Muscle of leg (tissue), 3 donors: ENCODE measurements at regions not wholly inside any gene's neighbourhood (a gene's known extent, or its start where the extent isn't known, plus 50 kb on each side); places are given as distances from the start of the nearest gene placed in this dataset.

ENCODE experiments used
- DNase-seq: peaks from one replicate; pipeline ENCODE4 v3.0.0; 2013
- H3K27ac ChIP-seq: one replicate; pipeline ENCODE4 v1.5.1; 2013; ENCODE audit warnings: mild to moderate bottlenecking, low read length, control low read depth
- H3K27me3 ChIP-seq: one replicate; pipeline ENCODE4 v1.6.1; 2013; ENCODE audit warnings: low read length; ENCODE audit not compliant: control insufficient read depth, insufficient read depth
- H3K36me3 ChIP-seq: one replicate; pipeline ENCODE4 v1.6.1; 2013; ENCODE audit warnings: low read length; ENCODE audit not compliant: control insufficient read depth, insufficient read depth
- H3K4me1 ChIP-seq: one replicate; pipeline ENCODE4 v1.6.1; 2013; ENCODE audit warnings: low read length; ENCODE audit not compliant: control insufficient read depth, insufficient read depth
- H3K4me3 ChIP-seq: one replicate; pipeline ENCODE4 v1.5.1; 2013; ENCODE audit warnings: low read length, control low read depth
- H3K9me3 ChIP-seq: replicated peaks from 2 replicates; pipeline ENCODE4 v1.6.1; 2013; ENCODE audit warnings: low read depth, low read length; ENCODE audit not compliant: control insufficient read depth
- WGBS: methylation state at CpG from one replicate; pipeline ENCODE4 v1.1.5; 2013; ENCODE audit warnings: missing lambda C conversion rate; ENCODE audit not compliant: insufficient coverage; 5-methylcytosine and 5-hydroxymethylcytosine counted together

DNA sequence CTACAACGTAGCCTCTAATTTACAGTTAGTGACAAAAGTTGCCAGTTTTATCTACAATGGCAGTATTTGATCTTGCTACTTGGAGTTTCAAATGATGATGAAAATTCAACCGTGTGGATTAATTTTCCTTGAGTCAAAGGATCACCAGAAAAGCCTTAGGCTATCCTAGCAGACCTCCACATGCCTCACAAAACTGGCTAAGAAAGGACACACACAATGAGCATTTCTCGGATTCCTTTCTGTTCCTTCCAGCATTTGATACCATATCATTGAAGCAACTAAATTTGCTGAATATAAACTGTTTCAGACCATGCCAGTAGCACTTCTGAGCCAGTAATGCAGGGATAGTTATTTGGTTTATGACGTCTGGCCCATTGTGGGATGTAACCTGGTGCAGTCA is 587.4 kb upstream of the MDFIC2 start:
- H3K4me1 ChIP-seq = no peaks in the 10 kb centered on the region
- no peaks in the 10 kb centered on the region for H3K9me3 ChIP-seq
- WGBS = 80% methylated on average over 1 of the region's 4 CpGs
- H3K27ac ChIP-seq = no peak overlapping the region
- H3K4me3 ChIP-seq = no peak overlapping the region
- H3K36me3 ChIP-seq = no peaks in the 10 kb centered on the region
- no peak for DNase-seq
- no peaks in the 10 kb centered on the region for H3K27me3 ChIP-seq

DNA sequence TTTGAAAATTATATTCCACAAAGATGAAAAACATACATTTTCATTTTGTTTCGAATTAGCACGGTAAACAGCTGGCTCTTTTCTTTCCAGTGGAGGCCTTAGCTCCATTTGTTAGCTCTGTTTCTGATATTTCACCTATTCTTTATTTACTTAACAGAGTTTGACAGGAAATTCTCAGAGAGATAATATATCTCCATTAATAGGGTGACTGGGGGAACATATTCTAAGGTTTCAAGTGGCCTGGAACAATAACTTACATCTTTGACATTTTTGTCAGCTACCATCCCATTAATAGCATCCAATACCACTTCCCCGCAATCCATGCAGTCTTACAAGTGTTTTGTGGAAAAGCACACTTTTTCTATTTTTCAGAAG is 577.6 kb upstream of the MDFIC2 start:
- no peak for DNase-seq
- Histone ChIP-seq H3K27ac (no peak overlapping the region), H3K9me3 (no peaks in the 10 kb centered on the region), H3K4me1 (no peaks in the 10 kb centered on the region), H3K27me3 (no peaks in the 10 kb centered on the region), H3K4me3 (no peak overlapping the region), H3K36me3 (no peaks in the 10 kb centered on the region)
- no CpG with 5 or more reads among the region's 3 CpGs for WGBS

DNA sequence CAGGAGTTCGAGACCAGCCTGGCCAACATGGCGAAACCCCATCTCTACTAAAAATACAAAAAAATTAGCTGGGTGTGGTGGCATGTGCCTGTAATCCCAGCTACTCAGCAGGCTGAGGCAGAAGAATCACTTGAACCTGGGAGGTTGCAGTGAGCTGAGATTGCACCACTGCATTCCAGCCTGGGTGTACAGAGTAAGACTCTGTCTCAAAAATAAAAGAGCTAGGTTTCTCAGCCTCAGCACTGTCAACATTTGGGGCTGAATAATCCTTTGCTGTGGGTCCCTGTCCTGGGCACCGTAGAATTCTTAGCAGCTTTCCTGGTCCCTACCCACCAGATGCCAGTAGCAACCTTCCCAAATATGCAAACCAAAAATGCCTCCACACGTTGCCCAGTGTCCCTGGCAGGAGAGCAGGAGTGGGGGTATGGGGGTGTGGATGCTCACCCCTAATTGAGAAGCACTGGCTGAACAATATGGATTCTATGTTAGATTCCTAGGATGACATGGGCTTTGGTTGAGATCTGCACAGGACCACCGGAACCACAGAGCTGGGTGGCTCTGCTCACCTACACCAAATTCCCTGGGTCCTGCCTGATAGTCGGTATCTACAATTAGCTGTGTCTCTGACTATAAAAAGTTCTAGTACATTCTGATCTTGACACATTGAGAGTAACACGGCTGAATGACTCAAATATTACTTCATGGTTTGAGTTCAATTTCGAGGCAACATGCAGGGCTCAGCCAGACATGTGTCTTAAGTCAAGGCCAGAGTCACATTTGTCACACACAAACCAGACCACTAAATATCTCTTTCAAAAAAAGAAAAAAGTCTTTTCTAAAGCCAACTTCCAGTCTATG is 577.0 kb upstream of the MDFIC2 start:
- no peaks in the 10 kb centered on the region for H3K36me3 ChIP-seq
- H3K4me3 ChIP-seq = no peak overlapping the region
- DNase-seq = no peak
- no peaks in the 10 kb centered on the region for H3K27me3 ChIP-seq
- H3K4me1 ChIP-seq = no peaks in the 10 kb centered on the region
- WGBS = 38% methylated on average over 2 of the region's 8 CpGs
- H3K27ac ChIP-seq = no peak overlapping the region
- H3K9me3 ChIP-seq = no peaks in the 10 kb centered on the region

DNA sequence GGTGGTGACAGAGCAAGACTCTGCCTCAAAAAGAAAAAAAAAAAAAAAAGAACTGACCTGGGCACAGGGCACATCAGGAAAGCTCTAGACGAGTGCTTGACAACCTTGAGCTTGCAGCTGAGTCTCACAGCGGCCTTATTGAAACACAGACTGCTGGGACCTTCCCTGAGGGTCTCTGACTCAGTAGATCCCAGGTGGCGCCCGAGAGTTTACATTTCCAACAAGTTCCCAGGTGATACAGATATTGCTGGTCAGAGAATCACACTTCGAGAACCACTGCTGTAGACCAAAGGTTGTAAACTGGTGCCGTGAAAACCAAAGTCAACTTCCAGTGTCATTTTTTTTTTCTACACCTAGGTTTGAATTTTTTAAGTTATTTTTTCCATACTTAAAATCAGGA is 573.2 kb upstream of the MDFIC2 start:
- WGBS = 88% methylated on average over 5 of the region's 6 CpGs
- H3K9me3 ChIP-seq = no peaks in the 10 kb centered on the region
- no peak overlapping the region for H3K27ac ChIP-seq
- H3K27me3 ChIP-seq = no peaks in the 10 kb centered on the region
- DNase-seq = no peak
- no peaks in the 10 kb centered on the region for H3K36me3 ChIP-seq
- peaks cover 3% of the 10 kb centered on the region for H3K4me1 ChIP-seq
- no peak overlapping the region for H3K4me3 ChIP-seq

DNA sequence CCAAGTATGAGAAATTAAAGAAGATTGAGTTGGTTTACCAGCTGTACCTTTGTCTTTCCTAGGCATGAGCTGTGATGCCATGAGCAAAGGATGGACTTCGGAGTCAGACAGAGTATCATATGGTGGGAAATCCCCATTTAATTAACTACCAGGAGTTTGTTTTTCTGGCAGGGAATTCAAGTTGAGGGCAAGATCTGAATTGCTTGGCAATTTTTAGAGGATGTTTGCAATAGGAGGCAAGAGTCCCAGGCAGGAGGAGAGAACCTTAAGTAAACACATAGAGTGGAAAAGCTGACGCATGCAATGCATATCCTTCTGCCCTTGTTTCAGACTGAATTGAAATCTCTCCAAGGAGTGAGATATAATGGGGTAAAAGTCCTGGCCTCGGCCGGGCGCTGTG is 569.7 kb upstream of the MDFIC2 start:
- H3K4me3 ChIP-seq = no peak overlapping the region
- DNase-seq = no peak
- H3K4me1 ChIP-seq = peaks cover 3% of the 10 kb centered on the region
- no peaks in the 10 kb centered on the region for H3K27me3 ChIP-seq
- no peaks in the 10 kb centered on the region for H3K9me3 ChIP-seq
- no CpG with 5 or more reads among the region's 5 CpGs for WGBS
- H3K27ac ChIP-seq = no peak overlapping the region
- H3K36me3 ChIP-seq = no peaks in the 10 kb centered on the region

DNA sequence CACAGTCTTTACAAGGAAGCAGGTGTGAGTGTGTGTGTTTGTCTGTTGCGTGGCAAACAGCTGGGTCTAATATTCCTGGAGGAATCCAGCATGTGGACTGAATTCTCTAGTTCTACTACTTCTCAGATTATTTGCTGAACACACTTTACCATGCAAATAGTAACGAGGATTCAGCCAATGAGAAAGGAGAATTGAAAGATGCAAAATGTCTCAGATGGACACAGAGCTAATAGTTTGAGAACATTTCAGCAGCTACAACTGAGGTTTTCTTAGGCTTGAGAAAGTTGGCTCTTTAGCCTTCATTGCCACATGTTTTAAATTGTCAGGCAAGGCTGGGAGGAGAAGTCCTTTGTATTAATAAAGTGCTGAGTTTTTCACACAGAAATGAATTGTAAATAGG is 568.0 kb upstream of the MDFIC2 start:
- no CpG with 5 or more reads among the region's 2 CpGs for WGBS
- DNase-seq = peak; percentile 71

DNA sequence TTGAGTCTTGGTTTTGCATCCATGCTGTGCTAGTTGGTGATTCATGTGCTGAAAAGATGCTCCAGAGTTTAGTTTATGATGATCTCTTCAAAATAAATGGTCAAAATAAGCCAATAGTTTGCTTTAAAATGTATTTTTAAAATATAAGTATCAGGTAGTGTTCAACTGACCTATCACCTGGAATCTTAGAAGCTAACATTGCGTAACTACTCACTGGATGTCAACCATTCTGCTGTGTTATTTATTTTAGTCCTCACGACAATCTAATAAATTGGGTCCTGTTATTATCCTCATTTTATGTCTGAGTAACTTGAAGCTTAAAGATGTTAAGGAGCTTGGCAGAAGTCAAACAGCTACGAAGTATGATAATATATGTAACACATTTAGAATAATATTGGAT is 563.7 kb upstream of the MDFIC2 start:
- H3K27me3 ChIP-seq = no peaks in the 10 kb centered on the region
- no peak for DNase-seq
- peaks cover 3% of the 10 kb centered on the region for H3K4me1 ChIP-seq
- H3K27ac ChIP-seq = no peak overlapping the region
- H3K36me3 ChIP-seq = no peaks in the 10 kb centered on the region
- no peak overlapping the region for H3K4me3 ChIP-seq
- WGBS = no CpG with 5 or more reads among the region's 3 CpGs
- peaks cover 3% of the 10 kb centered on the region for H3K9me3 ChIP-seq

More for the DNA sequence above, 568.0 kb upstream of the MDFIC2 start:
- Histone ChIP-seq H3K9me3 (no peaks in the 10 kb centered on the region), H3K4me3 (no peak overlapping the region), H3K27ac (no peak overlapping the region), H3K4me1 (peaks cover 3% of the 10 kb centered on the region), H3K36me3 (no peaks in the 10 kb centered on the region), H3K27me3 (no peaks in the 10 kb centered on the region)

DNA sequence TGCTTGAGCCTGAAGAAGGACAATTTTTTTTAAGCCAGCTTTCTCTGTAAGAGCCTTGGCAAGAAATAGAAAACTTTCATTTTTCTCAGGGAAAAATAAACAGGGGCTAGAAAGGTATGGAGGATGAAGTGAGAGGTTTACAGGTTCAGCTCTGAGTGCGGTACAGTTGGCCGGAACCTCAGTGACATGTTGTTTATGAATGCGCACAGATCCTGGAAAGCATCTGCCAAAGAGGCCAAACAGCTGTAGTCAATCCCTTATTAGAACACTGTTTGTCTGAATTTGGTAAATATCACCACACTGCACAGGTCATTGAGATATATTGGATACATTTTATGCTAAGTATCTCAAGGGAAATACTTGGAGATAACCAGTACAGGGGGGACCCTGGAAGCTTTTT is 561.8 kb upstream of the MDFIC2 start:
- no peak overlapping the region for H3K27ac ChIP-seq
- WGBS = 59% methylated on average over 2 of the region's 3 CpGs
- no peaks in the 10 kb centered on the region for H3K36me3 ChIP-seq
- peaks cover 6% of the 10 kb centered on the region for H3K9me3 ChIP-seq
- H3K4me1 ChIP-seq = no peaks in the 10 kb centered on the region
- H3K4me3 ChIP-seq = no peak overlapping the region
- H3K27me3 ChIP-seq = no peaks in the 10 kb centered on the region
- DNase-seq = peak; percentile 40

DNA sequence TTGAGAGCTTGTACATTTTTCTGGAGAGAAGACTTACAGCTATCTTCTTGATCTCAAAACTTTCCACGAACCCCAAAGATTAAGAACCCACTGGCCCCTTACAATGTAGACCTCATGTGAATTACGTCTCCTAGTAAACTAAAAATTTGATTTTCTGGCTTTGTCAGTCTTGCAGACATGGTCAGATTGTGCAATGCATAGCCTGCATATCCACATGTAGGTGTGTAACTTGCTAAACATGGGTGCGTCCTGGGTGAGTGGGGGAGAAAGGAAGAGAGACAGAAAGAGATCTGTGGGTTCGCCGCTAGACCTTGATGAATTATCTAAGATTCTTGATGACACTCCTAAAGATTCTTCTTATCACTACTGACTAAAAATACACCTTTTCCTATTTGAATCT is 561.2 kb upstream of the MDFIC2 start:
- Histone ChIP-seq H3K4me3 (no peak overlapping the region), H3K4me1 (no peaks in the 10 kb centered on the region), H3K27ac (no peak overlapping the region), H3K9me3 (peaks cover 6% of the 10 kb centered on the region), H3K27me3 (no peaks in the 10 kb centered on the region), H3K36me3 (no peaks in the 10 kb centered on the region)
- no peak for DNase-seq
- 100% methylated on average over 2 of the region's 5 CpGs for WGBS

DNA sequence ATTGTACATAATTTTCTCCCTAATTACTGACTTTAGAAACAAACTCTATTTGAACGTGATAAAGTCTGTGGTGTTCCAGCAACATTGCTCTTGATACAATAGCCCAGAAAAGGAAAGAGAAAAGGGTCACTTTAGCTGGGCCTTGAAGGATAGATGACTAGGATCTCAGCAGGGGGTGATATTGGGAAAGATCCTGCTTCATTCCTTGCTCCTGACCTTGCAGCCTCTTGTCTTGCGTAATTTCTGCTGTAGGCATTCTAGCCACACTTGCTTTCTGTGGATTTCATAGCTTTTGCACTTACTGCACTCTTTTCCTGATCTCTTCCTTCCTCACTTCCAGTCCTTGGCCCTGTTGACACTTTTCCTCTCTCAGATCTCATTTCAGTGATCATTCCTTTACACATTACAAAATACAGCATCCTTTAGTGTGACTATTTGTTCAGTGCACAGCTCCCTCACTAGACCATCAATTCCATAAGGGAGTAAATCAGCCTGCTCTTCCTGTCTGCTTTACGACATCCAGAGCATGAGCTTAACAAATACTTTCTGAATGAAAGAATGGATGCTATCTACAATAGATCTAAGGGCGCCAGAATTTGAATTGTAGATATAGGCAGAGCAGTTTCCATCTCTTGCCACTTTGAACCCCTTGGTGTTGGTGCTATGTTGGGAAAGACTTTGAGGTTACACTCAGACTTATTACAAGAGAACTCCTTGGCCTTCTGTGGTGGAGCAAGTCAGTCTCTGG is 559.6 kb upstream of the MDFIC2 start:
- WGBS = 92% methylated on average over 1 of the region's 4 CpGs
- no peak for DNase-seq
- H3K27me3 ChIP-seq = no peaks in the 10 kb centered on the region
- H3K4me3 ChIP-seq = no peak overlapping the region
- H3K27ac ChIP-seq = no peak overlapping the region
- H3K4me1 ChIP-seq = no peaks in the 10 kb centered on the region
- no peaks in the 10 kb centered on the region for H3K36me3 ChIP-seq
- H3K9me3 ChIP-seq = peaks cover 6% of the 10 kb centered on the region
